ENCODE measurements at regions not wholly inside any gene's neighbourhood (a gene's known extent, or its start where the extent isn't known, plus 50 kb on each side); places are given as distances from the start of the nearest gene placed in this dataset.

GRCh38 chr2:126838716-126838985 is 60.0 kb upstream of the TEX51 start:
- no peak for DNase-seq
- no peaks in the 10 kb centered on the region for H3K36me3 ChIP-seq (replicated peaks in 1 of 2; ENCODE audit: control insufficient read depth in 1 of 2, insufficient read depth in 2 of 2, low read length in 2 of 2)
- H3K27me3 Mint-ChIP-seq (ENCODE audit: low read depth in 3 of 3), result no peaks in the 10 kb centered on the region
- peak overlapping the region in 1 of 2 donors; percentile 33 for H3K4me3 Mint-ChIP-seq
- H3K4me2 ChIP-seq (replicated peaks; ENCODE audit: extremely low read depth, low read length, poor library complexity, severe bottlenecking), result no peak overlapping the region
- peak overlapping the region; percentile 29 for H2AFZ ChIP-seq (ENCODE audit: insufficient read depth, low read depth, low read length, poor library complexity, severe bottlenecking)
- H3K4me3 ChIP-seq (replicated peaks in 1 of 3; ENCODE audit: low read depth in 2 of 3, low read length in 3 of 3), result no peak overlapping the region
- H3K27me3 ChIP-seq (ENCODE audit: control insufficient read depth in 2 of 2, insufficient read depth in 2 of 2, low read length in 2 of 2), result no peaks in the 10 kb centered on the region
- 24% methylated on average over 3 of the region's 3 CpGs for WGBS (ENCODE audit: insufficient coverage)
- no peaks in the 10 kb centered on the region for H3K9me3 ChIP-seq (replicated peaks in 1 of 2; ENCODE audit: control insufficient read depth in 1 of 2, insufficient read depth in 1 of 2, low read length in 2 of 2)
- no peak overlapping the region for H3K27ac Mint-ChIP-seq
- peaks cover 18% of the 10 kb centered on the region for H3K4me1 Mint-ChIP-seq
- no peaks in the 10 kb centered on the region for H3K79me2 ChIP-seq (ENCODE audit: insufficient read depth, low read length)
- H3K9ac ChIP-seq (ENCODE audit: insufficient read depth, low read length, poor library complexity, severe bottlenecking), result no peak overlapping the region
- intact Hi-C loops (cut with micrococcal nuclease), result no loop called here
- peaks cover 0 to 2% of the 10 kb centered on the region in 2 donors for H3K36me3 Mint-ChIP-seq
- H3K27ac ChIP-seq (ENCODE audit: low read depth in 1 of 2, low read length in 2 of 2), result no peak overlapping the region
- H3K4me1 ChIP-seq (ENCODE audit: control insufficient read depth in 1 of 2, insufficient read depth in 2 of 2, low read length in 2 of 2), result peaks cover 12 to 15% of the 10 kb centered on the region in 2 donors
- TF ChIP-seq CTCF (IDR thresholded peaks at IDR 0.05), result no peak
- no peaks in the 10 kb centered on the region for H3K9me3 Mint-ChIP-seq
- no peaks in the 10 kb centered on the region for H4K20me1 ChIP-seq (ENCODE audit: insufficient read depth, low read length)

- H3K27me3 Mint-ChIP-seq (ENCODE audit: low read depth in 3 of 3), result no peaks in the 10 kb centered on the region
- DNase-seq, result no peak
- TF ChIP-seq CTCF (IDR thresholded peaks at IDR 0.05), result no peak
- Histone ChIP-seq H3K79me2 (ENCODE audit: insufficient read depth, low read length) (no peaks in the 10 kb centered on the region), H2AFZ (ENCODE audit: insufficient read depth, low read depth, low read length, poor library complexity, severe bottlenecking) (no peak overlapping the region), H3K27ac (ENCODE audit: low read depth in 1 of 2, low read length in 2 of 2) (no peak overlapping the region), H3K36me3 (replicated peaks in 1 of 2; ENCODE audit: control insufficient read depth in 1 of 2, insufficient read depth in 2 of 2, low read length in 2 of 2) (no peaks in the 10 kb centered on the region), H4K20me1 (ENCODE audit: insufficient read depth, low read length) (no peaks in the 10 kb centered on the region), H3K4me2 (replicated peaks; ENCODE audit: extremely low read depth, low read length, poor library complexity, severe bottlenecking) (no peak overlapping the region), H3K4me1 (ENCODE audit: control insufficient read depth in 1 of 2, insufficient read depth in 2 of 2, low read length in 2 of 2) (peaks cover 12 to 15% of the 10 kb centered on the region in 2 donors), H3K9me3 (replicated peaks in 1 of 2; ENCODE audit: control insufficient read depth in 1 of 2, insufficient read depth in 1 of 2, low read length in 2 of 2) (no peaks in the 10 kb centered on the region), H3K4me3 (replicated peaks in 1 of 3; ENCODE audit: low read depth in 2 of 3, low read length in 3 of 3) (no peak overlapping the region), H3K9ac (ENCODE audit: insufficient read depth, low read length, poor library complexity, severe bottlenecking) (no peak overlapping the region), H3K27me3 (ENCODE audit: control insufficient read depth in 2 of 2, insufficient read depth in 2 of 2, low read length in 2 of 2) (no peaks in the 10 kb centered on the region)
- no peak overlapping the region for H3K4me3 Mint-ChIP-seq
- peaks cover 18% of the 10 kb centered on the region for H3K4me1 Mint-ChIP-seq
- no peaks in the 10 kb centered on the region for H3K9me3 Mint-ChIP-seq
- peaks cover 0 to 2% of the 10 kb centered on the region in 2 donors for H3K36me3 Mint-ChIP-seq
- H3K27ac Mint-ChIP-seq, result no peak overlapping the region
- intact Hi-C loops (cut with micrococcal nuclease), result no loop called here
Measured at GRCh38 chr2:126839796-126840195, 58.9 kb upstream of the TEX51 start.
